ENCODE measurements at regions not wholly inside any gene's neighbourhood (a gene's known extent, or its start where the extent isn't known, plus 50 kb on each side); places are given as distances from the start of the nearest gene placed in this dataset.
"Not testable (repeated sequence)": the region's sequence is repeated elsewhere in the genome, so short reads cannot be mapped to it uniquely, and the experiment has no call there.

- no peaks in the 10 kb centered on the region for H3K4me1 Mint-ChIP-seq
- no peak overlapping the region for H3K4me3 Mint-ChIP-seq
- no peak overlapping the region for H3K27ac Mint-ChIP-seq
- H3K9me3 Mint-ChIP-seq = no peaks in the 10 kb centered on the region
- no peaks in the 10 kb centered on the region for H3K36me3 Mint-ChIP-seq
- ATAC-seq = no peak
- H3K27me3 Mint-ChIP-seq = no peaks in the 10 kb centered on the region
Observed at GRCh38 chr2:199105826-199106225, 351.9 kb downstream of the SATB2 start.

- no peaks in the 10 kb centered on the region for H3K36me3 Mint-ChIP-seq
- no peak for ATAC-seq
- no peaks in the 10 kb centered on the region for H3K4me1 Mint-ChIP-seq
- H3K4me3 Mint-ChIP-seq = no peak overlapping the region
- H3K27me3 Mint-ChIP-seq = no peaks in the 10 kb centered on the region
- H3K9me3 Mint-ChIP-seq = no peaks in the 10 kb centered on the region
- H3K27ac Mint-ChIP-seq = no peak overlapping the region
Observed at GRCh38 chr2:199101487-199101886, 356.3 kb downstream of the SATB2 start.

DNA sequence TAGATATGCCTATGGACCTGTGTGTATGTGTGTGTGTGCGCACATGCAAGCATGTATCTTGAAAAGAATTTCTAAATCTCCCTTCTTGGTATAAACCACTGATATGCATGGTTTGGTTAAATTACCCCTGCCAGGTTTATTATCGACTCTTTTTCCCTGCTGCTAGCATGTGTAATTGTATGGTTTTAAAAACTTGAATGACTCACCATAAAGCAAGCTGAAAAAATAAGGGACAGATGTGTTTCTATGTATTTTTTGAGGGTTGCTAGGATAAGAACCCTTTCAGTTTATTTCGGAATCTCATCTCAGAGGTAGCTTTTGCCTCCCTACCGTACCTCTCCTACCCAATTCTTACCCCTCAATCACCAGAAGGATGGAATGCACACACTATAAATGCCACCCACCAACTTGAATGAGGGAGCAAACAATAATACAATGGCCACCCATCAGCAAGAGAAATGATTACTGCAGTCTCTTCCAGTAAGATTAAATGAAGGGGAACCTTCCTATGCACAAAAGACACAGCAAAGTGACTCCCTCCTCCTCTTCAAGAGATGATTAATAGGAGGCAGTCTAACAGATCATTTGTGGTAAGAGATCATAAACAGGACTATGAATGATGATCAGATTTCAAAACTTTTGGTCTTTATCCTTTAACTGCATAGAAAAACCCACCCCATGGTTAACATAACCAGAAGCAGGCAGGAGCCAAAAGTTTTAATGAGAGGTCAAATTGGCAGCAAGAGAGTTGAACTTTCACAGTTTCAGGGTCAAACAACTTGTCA, 357.2 kb downstream of the SATB2 start:
- no peaks in the 10 kb centered on the region for H3K4me1 Mint-ChIP-seq
- no peak for ATAC-seq
- H3K4me3 Mint-ChIP-seq = no peak overlapping the region
- H3K9me3 Mint-ChIP-seq = no peaks in the 10 kb centered on the region
- H3K36me3 Mint-ChIP-seq = no peaks in the 10 kb centered on the region
- no peaks in the 10 kb centered on the region for H3K27me3 Mint-ChIP-seq
- no peak overlapping the region for H3K27ac Mint-ChIP-seq

DNA sequence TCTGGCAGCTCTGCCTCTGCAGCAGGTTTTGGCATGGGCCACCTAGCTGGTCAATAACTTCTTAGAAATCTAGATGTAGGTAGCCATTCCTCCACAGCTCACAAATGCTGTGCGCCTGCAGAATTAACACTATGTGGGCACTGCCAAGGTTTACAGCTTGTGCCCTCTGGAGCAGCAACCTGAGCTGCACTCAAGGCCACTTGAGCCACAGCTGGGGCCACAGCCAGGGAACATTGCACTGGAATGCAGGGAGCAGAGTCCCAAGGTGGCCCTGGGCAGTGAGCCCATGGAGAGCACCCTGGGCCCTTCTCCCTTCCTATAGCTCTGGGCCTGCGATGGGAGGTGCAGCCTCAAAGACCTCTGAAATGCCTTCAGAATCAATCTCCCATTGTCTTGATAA, 365.3 kb downstream of the SATB2 start:
- no peaks in the 10 kb centered on the region for H3K9me3 Mint-ChIP-seq
- no peaks in the 10 kb centered on the region for H3K4me1 Mint-ChIP-seq
- H3K4me3 Mint-ChIP-seq = no peak overlapping the region
- H3K27ac Mint-ChIP-seq = no peak overlapping the region
- ATAC-seq = peak; percentile 31
- H3K36me3 Mint-ChIP-seq = no peaks in the 10 kb centered on the region
- no peaks in the 10 kb centered on the region for H3K27me3 Mint-ChIP-seq

- H3K27ac Mint-ChIP-seq = no peak overlapping the region
- H3K4me1 Mint-ChIP-seq = no peaks in the 10 kb centered on the region
- H3K9me3 Mint-ChIP-seq = peaks cover 3% of the 10 kb centered on the region
- H3K4me3 Mint-ChIP-seq = no peak overlapping the region
- no peaks in the 10 kb centered on the region for H3K27me3 Mint-ChIP-seq
- no peaks in the 10 kb centered on the region for H3K36me3 Mint-ChIP-seq
- no peak for ATAC-seq
Observed at GRCh38 chr2:199085261-199085660, 372.5 kb downstream of the SATB2 start.

DNA sequence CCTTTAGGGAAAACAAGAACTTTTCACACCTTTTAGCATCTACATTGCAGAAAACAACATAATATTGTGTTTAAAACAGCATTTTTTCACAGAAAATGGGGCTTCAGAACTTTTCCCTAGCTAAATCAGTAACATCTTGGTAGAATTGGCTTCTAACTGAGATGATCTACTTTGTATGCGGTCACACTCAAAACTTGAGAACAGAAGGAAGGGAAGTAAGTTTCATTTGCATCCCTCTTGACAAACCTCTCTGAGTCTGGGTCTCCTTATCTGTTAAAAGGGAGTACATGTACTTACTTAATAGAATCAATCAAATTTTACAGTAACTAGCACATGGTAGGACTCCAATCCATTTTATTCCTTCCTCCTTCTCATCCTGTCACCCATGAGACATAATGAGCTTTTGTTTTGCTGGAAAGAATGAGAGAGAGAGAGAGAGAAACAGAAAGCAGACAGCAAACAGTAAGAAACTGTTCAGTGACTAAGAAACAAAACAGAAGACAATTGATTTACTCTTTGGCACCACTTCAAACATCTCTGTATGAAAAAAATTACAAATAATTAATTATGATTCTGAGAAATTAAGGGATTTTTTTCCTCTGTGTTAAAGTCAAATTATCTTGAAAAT, 387.3 kb downstream of the SATB2 start:
- Mint-ChIP-seq H3K36me3 (no peaks in the 10 kb centered on the region), H3K27me3 (no peaks in the 10 kb centered on the region), H3K27ac (no peak overlapping the region), H3K9me3 (peaks cover 3% of the 10 kb centered on the region), H3K4me3 (no peak overlapping the region), H3K4me1 (no peaks in the 10 kb centered on the region)
- no peak for ATAC-seq

DNA sequence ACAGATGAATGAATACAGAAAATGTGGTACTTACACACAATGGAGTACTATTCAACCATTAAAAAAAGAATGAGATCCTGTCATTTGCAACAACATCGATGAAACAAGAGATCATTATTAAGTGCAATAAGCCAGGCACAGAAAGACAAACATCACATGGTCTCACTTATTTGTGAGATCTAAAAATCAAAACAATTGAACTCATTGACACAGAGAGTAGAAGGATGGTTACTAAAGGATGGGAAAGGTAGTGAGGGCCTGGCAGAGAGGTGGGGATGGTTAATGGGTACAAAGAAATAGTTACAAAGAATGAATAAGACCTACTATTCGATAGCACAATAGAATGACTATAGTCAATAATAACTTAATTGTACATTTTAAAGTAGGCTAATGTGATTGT, 393.5 kb downstream of the SATB2 start:
- Mint-ChIP-seq H3K9me3 (peaks cover 22% of the 10 kb centered on the region), H3K4me1 (no peaks in the 10 kb centered on the region), H3K27me3 (no peaks in the 10 kb centered on the region), H3K27ac (no peak overlapping the region), H3K36me3 (no peaks in the 10 kb centered on the region), H3K4me3 (no peak overlapping the region)
- ATAC-seq = no peak

GRCh38 chr2:199057936-199058335, 399.8 kb downstream of the SATB2 start:
- H3K9me3 Mint-ChIP-seq = peaks cover 17% of the 10 kb centered on the region
- H3K27me3 Mint-ChIP-seq = no peaks in the 10 kb centered on the region
- H3K36me3 Mint-ChIP-seq = no peaks in the 10 kb centered on the region
- no peaks in the 10 kb centered on the region for H3K4me1 Mint-ChIP-seq
- no peak overlapping the region for H3K27ac Mint-ChIP-seq
- ATAC-seq = no peak
- H3K4me3 Mint-ChIP-seq = no peak overlapping the region

DNA sequence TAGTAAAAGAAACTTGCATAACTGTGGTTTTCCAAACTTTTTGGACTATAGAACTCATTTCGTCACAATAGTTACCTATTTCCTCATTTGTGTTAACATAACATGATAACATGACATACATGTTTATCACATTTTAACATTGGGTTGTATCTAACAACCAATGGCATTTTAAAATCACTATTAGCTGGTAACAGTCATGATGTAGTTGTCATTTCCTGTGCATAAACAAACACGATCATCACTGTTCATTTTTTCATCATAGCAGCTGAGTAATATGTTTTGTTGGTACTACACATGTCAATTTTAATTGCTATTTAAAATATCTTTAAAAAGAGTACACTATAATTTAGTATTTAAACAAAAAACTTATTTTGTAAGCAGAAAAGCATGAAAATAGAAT, 402.4 kb downstream of the SATB2 start:
- no peaks in the 10 kb centered on the region for H3K27me3 Mint-ChIP-seq
- no peak overlapping the region for H3K4me3 Mint-ChIP-seq
- H3K36me3 Mint-ChIP-seq = no peaks in the 10 kb centered on the region
- H3K27ac Mint-ChIP-seq = no peak overlapping the region
- no peaks in the 10 kb centered on the region for H3K4me1 Mint-ChIP-seq
- no peak for ATAC-seq
- peaks cover 13% of the 10 kb centered on the region for H3K9me3 Mint-ChIP-seq

DNA sequence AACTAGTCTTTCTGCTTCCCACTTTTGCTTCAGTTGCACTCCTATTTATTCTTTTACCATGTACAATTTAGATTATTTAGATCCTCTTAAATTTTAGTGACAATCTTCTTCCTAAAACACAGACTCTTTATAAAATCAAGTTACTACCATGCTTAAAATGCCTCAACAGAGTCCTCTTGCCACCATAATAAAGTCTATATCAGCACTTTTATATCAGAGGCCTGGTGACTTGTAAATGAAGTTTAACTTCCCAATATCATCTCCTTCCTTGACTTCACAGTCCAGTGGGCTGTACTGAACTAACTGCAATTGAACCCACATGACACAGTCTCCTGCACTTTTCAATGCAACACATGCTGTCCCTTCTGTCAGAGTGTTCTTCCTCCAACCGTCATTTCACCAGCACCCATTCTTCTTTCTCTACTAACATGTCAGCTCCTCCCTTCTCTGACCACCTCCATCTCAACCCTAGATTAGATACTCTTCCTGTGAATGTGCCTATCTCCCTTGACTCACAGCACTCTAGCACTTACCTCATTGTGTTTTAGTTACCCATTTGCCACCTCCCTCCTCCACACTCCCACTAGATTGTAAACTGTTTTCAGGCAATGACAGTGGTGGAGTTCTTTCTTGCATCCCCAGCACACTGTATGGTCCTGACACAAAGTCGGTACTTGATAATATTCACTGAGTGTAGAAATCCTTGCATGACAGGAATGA, 414.9 kb downstream of the SATB2 start:
- H3K9me3 Mint-ChIP-seq = peaks cover 3% of the 10 kb centered on the region
- peak; percentile 36 for ATAC-seq
- no peaks in the 10 kb centered on the region for H3K4me1 Mint-ChIP-seq
- no peak overlapping the region for H3K27ac Mint-ChIP-seq
- H3K4me3 Mint-ChIP-seq = no peak overlapping the region
- no peaks in the 10 kb centered on the region for H3K36me3 Mint-ChIP-seq
- H3K27me3 Mint-ChIP-seq = no peaks in the 10 kb centered on the region

DNA sequence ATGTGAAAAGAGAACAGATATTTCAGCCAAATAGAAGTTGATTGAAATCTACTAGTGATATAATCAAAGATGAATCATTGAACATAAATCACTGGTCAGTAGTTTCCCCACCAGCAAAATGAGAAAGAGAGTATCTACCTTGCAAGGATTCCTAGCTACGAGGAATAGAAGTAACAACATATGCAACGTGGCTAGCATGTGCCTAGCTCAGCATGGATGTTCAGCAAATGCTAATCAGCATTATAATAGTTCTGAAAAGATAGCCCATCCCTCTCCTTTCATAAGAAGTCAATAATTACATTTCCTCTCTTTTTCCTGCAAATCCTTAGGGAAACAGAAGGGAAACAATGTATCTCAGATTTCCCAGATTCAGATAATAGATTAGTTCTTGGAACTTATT, 417.2 kb downstream of the SATB2 start:
- Mint-ChIP-seq H3K9me3 (peaks cover 8% of the 10 kb centered on the region), H3K27ac (no peak overlapping the region), H3K36me3 (no peaks in the 10 kb centered on the region), H3K4me1 (no peaks in the 10 kb centered on the region), H3K27me3 (no peaks in the 10 kb centered on the region), H3K4me3 (no peak overlapping the region)
- no peak for ATAC-seq

DNA sequence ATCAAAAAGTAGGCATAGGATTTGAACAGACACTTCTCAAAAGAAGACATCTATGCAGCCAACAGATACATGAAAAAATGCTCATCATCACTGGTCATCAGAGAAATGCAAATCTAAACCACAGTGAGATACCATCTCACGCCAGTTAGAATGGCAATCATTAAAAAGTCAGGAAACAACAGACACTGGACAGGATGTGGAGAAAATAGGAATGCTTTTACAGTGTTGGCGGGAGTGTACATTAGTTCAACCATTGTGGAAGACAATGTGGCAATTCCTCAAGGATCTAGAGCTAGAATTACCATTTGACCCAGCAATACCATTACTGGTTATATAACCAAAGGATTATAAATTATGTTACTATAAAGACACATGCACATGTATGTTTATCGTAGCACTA, 424.0 kb downstream of the SATB2 start:
- H3K27ac Mint-ChIP-seq, H3K27me3 Mint-ChIP-seq, H3K36me3 Mint-ChIP-seq, ATAC-seq, H3K4me1 Mint-ChIP-seq, H3K4me3 Mint-ChIP-seq: not testable (repeated sequence)
- H3K9me3 Mint-ChIP-seq = peaks cover 18% of the 10 kb centered on the region

DNA sequence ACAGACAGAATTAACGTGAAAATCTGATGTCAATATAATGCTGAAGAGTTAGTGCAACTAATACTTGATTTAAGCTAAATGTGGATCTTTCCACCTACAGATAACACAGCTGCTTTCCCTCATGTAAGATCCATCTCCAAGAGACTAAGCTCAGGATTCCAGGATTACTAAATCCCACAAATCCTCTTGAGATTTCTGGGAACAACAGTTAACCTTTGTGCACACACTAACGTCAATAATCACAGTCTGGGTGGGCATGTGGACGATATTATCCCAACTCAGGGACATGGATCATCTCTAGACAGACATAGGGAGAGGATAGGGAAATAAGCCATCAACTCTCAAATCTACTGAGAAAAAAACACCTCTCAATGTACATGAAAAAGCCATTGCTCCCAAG, 432.6 kb downstream of the SATB2 start:
- Mint-ChIP-seq H3K9me3 (peaks cover 7% of the 10 kb centered on the region), H3K4me3 (no peak overlapping the region), H3K4me1 (no peaks in the 10 kb centered on the region), H3K27me3 (no peaks in the 10 kb centered on the region), H3K36me3 (no peaks in the 10 kb centered on the region), H3K27ac (no peak overlapping the region)
- no peak for ATAC-seq

DNA sequence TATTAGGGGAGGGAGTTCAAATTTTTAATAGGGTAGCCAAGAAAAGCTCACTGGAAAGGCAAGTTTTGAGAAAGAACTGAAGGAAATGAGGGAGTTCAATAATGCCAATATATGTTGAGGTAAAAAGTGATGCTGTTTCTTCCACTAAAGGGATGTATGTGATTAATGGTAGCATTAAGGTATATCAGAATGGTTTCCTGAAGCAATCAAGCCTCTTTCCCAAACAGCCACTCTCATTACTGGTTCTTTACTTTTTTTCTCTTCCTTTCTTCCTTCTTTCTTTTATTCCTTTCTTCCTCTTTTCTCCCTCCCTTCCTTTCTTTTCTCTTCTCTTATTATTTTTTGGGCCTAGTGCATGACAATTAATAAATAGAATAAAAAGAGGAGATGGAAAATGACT, 433.5 kb downstream of the SATB2 start:
- Mint-ChIP-seq H3K9me3 (peaks cover 2% of the 10 kb centered on the region), H3K27ac (no peak overlapping the region), H3K36me3 (no peaks in the 10 kb centered on the region)

DNA sequence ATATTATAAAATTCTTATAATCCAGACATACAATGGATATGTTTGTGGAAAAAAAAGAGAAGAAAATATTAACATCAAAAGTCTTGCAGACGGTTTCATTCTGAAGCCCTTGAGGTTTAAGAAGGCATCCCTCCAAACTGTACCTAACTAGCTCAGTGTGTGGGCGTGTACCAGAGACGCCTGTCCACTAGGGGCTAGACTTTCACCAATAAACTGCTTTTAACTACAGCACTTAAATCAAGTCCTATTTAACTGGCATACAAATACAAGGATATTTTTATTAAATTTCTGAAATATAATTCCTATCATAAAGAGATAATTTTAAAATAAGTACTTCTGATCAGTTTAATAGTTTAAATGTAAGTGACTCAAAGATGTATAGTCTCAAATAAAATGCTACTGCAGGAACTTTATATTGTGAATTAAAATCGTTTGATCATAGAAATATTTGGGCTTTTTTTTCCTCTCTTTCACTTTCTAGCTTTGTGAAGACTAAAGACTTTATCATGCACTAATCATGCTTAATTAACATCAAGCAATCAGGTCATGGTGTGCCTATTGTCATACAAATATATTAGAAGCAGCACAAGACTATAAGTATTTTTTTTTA, 437.7 kb downstream of the SATB2 start:
- ATAC-seq = no peak
- no peak overlapping the region for H3K4me3 Mint-ChIP-seq
- no peak overlapping the region for H3K27ac Mint-ChIP-seq
- no peaks in the 10 kb centered on the region for H3K27me3 Mint-ChIP-seq
- H3K36me3 Mint-ChIP-seq = no peaks in the 10 kb centered on the region
- H3K9me3 Mint-ChIP-seq = peaks cover 5% of the 10 kb centered on the region
- H3K4me1 Mint-ChIP-seq = no peaks in the 10 kb centered on the region

More for the DNA sequence above, 433.5 kb downstream of the SATB2 start:
- no peak overlapping the region for H3K4me3 Mint-ChIP-seq
- ATAC-seq = no peak
- no peaks in the 10 kb centered on the region for H3K27me3 Mint-ChIP-seq
- no peaks in the 10 kb centered on the region for H3K4me1 Mint-ChIP-seq

Data from stimulated activated memory B cell treated with anti-CD40 and anti-IgM and Interleukin-4, amounts not matched to agents 10 μg/mL and 1 μg/mL and 100 μg/mL, for 72 hours (primary cell).